ENCODE measurements at regions not wholly inside any gene's neighbourhood (a gene's known extent, or its start where the extent isn't known, plus 50 kb on each side); places are given as distances from the start of the nearest gene placed in this dataset.

- Histone ChIP-seq H3K79me2 (ENCODE audit: insufficient read depth, low read length) (no peaks in the 10 kb centered on the region), H4K20me1 (ENCODE audit: control insufficient read depth, insufficient read depth, insufficient read length) (no peaks in the 10 kb centered on the region), H2AK5ac (ENCODE audit: insufficient read length, low read length) (no peak overlapping the region), H2BK12ac (ENCODE audit: insufficient read length, low read depth, low read length) (no peak overlapping the region), H3K23me2 (ENCODE audit: insufficient read length, low read depth, low read length, poor library complexity, severe bottlenecking) (no peaks in the 10 kb centered on the region), H2BK5ac (ENCODE audit: insufficient read length, low read length) (no peak overlapping the region), H3K23ac (ENCODE audit: insufficient read length, low read depth, low read length) (no peak overlapping the region), H4K91ac (ENCODE audit: insufficient read length, low read depth, low read length) (no peak overlapping the region), H3K4ac (ENCODE audit: low read depth, low read length) (no peak overlapping the region), H3K9ac (ENCODE audit: extremely low read depth, insufficient read length, low read length) (no peak overlapping the region), H2BK120ac (ENCODE audit: low read depth, low read length, poor library complexity, severe bottlenecking) (no peak overlapping the region), H2BK15ac (ENCODE audit: low read depth, low read length) (no peak overlapping the region), H3T11ph (ENCODE audit: low read length) (no peak overlapping the region), H4K5ac (ENCODE audit: insufficient read length, low read depth, low read length) (no peak overlapping the region), H3K4me2 (ENCODE audit: insufficient read depth, insufficient read length, low read length) (no peak overlapping the region), H4K8ac (replicated peaks; ENCODE audit: insufficient read length, low read depth, low read length) (no peak overlapping the region), H3K79me1 (ENCODE audit: insufficient read depth, low read depth, low read length, poor library complexity, severe bottlenecking) (no peaks in the 10 kb centered on the region), H2AFZ (ENCODE audit: low read length) (no peak overlapping the region), H2BK20ac (ENCODE audit: low read depth, low read length, poor library complexity, severe bottlenecking) (no peak overlapping the region), H3K9me3 (ENCODE audit: control insufficient read depth, low read depth, low read length) (no peaks in the 10 kb centered on the region), H3K27me3 (ENCODE audit: insufficient read depth, low read length) (no peaks in the 10 kb centered on the region), H3K4me1 (ENCODE audit: insufficient read depth, low read length) (peaks cover 4% of the 10 kb centered on the region; the same call in 1 of the 2 replicates), H3K18ac (ENCODE audit: insufficient read length, low read depth, low read length) (no peak overlapping the region), H3K27ac (ENCODE audit: insufficient read length, low read depth, low read length) (no peak overlapping the region), H3K14ac (ENCODE audit: insufficient read depth, low read length) (no peak overlapping the region), H3K56ac (ENCODE audit: insufficient read length, low read depth, low read length) (no peak overlapping the region)
- no peak overlapping the region; a peak in 1 of 7 replicates for H3K27ac Mint-ChIP-seq
- no peak overlapping the region for H3K4me3 Mint-ChIP-seq
- peaks cover 0 to 5% (median 0%) of the 10 kb centered on the region in 3 experiments; a peak in 2 of 7 replicates for H3K36me3 Mint-ChIP-seq (ENCODE audit: insufficient read depth in 1 of 3, low read depth in 3 of 3)
- peaks cover 8 to 12% of the 10 kb centered on the region in 2 experiments for H3K9me3 Mint-ChIP-seq
- no peak for DNase-seq
- H3K4me1 Mint-ChIP-seq, result peaks cover 11 to 12% of the 10 kb centered on the region in 2 experiments
- H3K27me3 Mint-ChIP-seq (ENCODE audit: low read depth), result no peaks in the 10 kb centered on the region; the same call in 1 of the 2 replicates
- no CpG with 5 or more reads among the region's 3 CpGs for WGBS (ENCODE audit: extremely low coverage, insufficient read length, low lambda C conversion rate)
- TF ChIP-seq CTCF (conservative IDR thresholded peaks at IDR 0.05), result no peak
Measured at GRCh38 chr10:111865550-111865949, 318.0 kb downstream of the GPAM start.
